SK-N-SH treated with all-trans-retinoic acid at 6 μM for 48 hours (cell line): ENCODE measurements at regions not wholly inside any gene's neighbourhood (a gene's known extent, or its start where the extent isn't known, plus 50 kb on each side); places are given as distances from the start of the nearest gene placed in this dataset.

Experiments used
- ARNTL ChIP-seq: fragments of 450-650 bp; formaldehyde crosslinking; IDR thresholded peaks from 2 replicates; pipeline ENCODE4 v1.5.0; 2020; ENCODE audit warnings: low read depth, mild to moderate bottlenecking, moderate library complexity, borderline replicate concordance
- BACH2 ChIP-seq: fragments of 250-450 bp; sonication (Bioruptor Pico); IDR thresholded peaks from 2 replicates; pipeline ENCODE4 v1.9.0; 2021; ENCODE audit warnings: mild to moderate bottlenecking, borderline replicate concordance
- CSDC2 ChIP-seq: fragments of 250-450 bp; sonication (Bioruptor Pico); IDR thresholded peaks from 2 replicates; pipeline ENCODE4 v1.5.0; 2020; ENCODE audit warnings: mild to moderate bottlenecking, moderate library complexity
- CSRNP3 ChIP-seq: fragments of 250-450 bp; sonication (Bioruptor Pico); IDR thresholded peaks from 2 replicates; pipeline ENCODE4 v1.5.1; 2021; ENCODE audit warnings: mild to moderate bottlenecking, moderate library complexity
- GLIS3 ChIP-seq: fragments of 250-450 bp; sonication (Bioruptor Pico); IDR thresholded peaks from 2 replicates; pipeline ENCODE4 v1.5.0; 2020; ENCODE audit warnings: mild to moderate bottlenecking, moderate library complexity
- PATZ1 ChIP-seq: fragments of 250-450 bp; sonication (Bioruptor Pico); IDR thresholded peaks from 2 replicates; pipeline ENCODE4 v1.8.0; 2020; ENCODE audit warnings: mild to moderate bottlenecking, moderate library complexity, borderline replicate concordance
- POU6F1 ChIP-seq: fragments of 250-450 bp; sonication (Bioruptor Pico); IDR thresholded peaks from 2 replicates; pipeline ENCODE4 v1.8.0; 2021; ENCODE audit warnings: low read depth, mild to moderate bottlenecking, moderate library complexity, borderline replicate concordance
- PPARA ChIP-seq: fragments of 250-450 bp; sonication (Bioruptor Pico); IDR thresholded peaks from 2 replicates; pipeline ENCODE4 v1.5.0; 2020; ENCODE audit warnings: mild to moderate bottlenecking, borderline replicate concordance
- RARB ChIP-seq: fragments of 250-450 bp; sonication (Bioruptor Pico); IDR thresholded peaks from 2 replicates; pipeline ENCODE4 v1.8.0; 2021; ENCODE audit warnings: mild to moderate bottlenecking, moderate library complexity
- TCF4 ChIP-seq: fragments of 250-450 bp; sonication (Bioruptor Pico); IDR thresholded peaks from 2 replicates; pipeline ENCODE4 v1.8.0; 2021; ENCODE audit warnings: mild to moderate bottlenecking, moderate library complexity, borderline replicate concordance
- TSHZ2 ChIP-seq: fragments of 250-450 bp; sonication (Bioruptor Pico); IDR thresholded peaks from 2 replicates; pipeline ENCODE4 v1.5.0; 2020; ENCODE audit warnings: mild to moderate bottlenecking, moderate library complexity
- ZFP3 ChIP-seq: fragments of 250-450 bp; sonication (Bioruptor Pico); IDR thresholded peaks from 2 replicates; pipeline ENCODE4 v1.5.0; 2020; ENCODE audit warnings: mild to moderate bottlenecking, moderate library complexity
- ZNF565 ChIP-seq: fragments of 450-650 bp; formaldehyde crosslinking; conservative IDR thresholded peaks from 2 replicates; pipeline ENCODE4 v1.5.0; 2020; ENCODE audit warnings: low read depth, mild to moderate bottlenecking, moderate library complexity
- ZNF70 ChIP-seq: fragments of 450-650 bp; formaldehyde crosslinking; IDR thresholded peaks from 2 replicates; pipeline ENCODE4 v1.5.0; 2020; ENCODE audit warnings: mild to moderate bottlenecking, moderate library complexity

GRCh38 chr3:127374086-127375010 lies 86.5 kb upstream of the PRR20G start:
- TF ChIP-seq ZNF70, result no peak
- TF ChIP-seq CSRNP3 (CRISPR knock-in tag), result no peak
- no peak for TF ChIP-seq CSDC2 (CRISPR knock-in tag)
- no peak for TF ChIP-seq GLIS3 (CRISPR knock-in tag)
- no peak for TF ChIP-seq PATZ1
- TF ChIP-seq PPARA (CRISPR knock-in tag), result no peak
- no peak for TF ChIP-seq RARB (CRISPR knock-in tag)
- no peak for TF ChIP-seq TCF4
- TF ChIP-seq ZFP3 (CRISPR knock-in tag), result no peak
- no peak for TF ChIP-seq TSHZ2 (CRISPR knock-in tag)
- no peak for TF ChIP-seq BACH2 (CRISPR knock-in tag)
- no peak for TF ChIP-seq ARNTL (CRISPR knock-in tag)
- TF ChIP-seq ZNF565 (CRISPR knock-in tag), result no peak
- TF ChIP-seq POU6F1 (CRISPR knock-in tag), result no peak
